HAP-1 (cell line): ENCODE measurements at regions not wholly inside any gene's neighbourhood (a gene's known extent, or its start where the extent isn't known, plus 50 kb on each side); places are given as distances from the start of the nearest gene placed in this dataset.
A peak's percentile ranks its signal among the peaks of the same experiment; 100 is the strongest.
"Not testable (repeated sequence)": the region's sequence is repeated elsewhere in the genome, so short reads cannot be mapped to it uniquely, and the experiment has no call there.

Experiments
- DNase-seq, 2 experiments: peaks; one replicate each; pipeline ENCODE4 v3.0.0-alpha.2; 2016 to 2020; ENCODE audit warnings: low spot score in 2 of 2
- H3K27me3 ChIP-seq: fragments of 250-450 bp; sonication (Bioruptor Pico); 2 replicates; pipeline ENCODE4 v1.5.1; 2020; ENCODE audit warnings: low read depth, mild to moderate bottlenecking, moderate library complexity
- H3K36me3 ChIP-seq: fragments of 250-450 bp; sonication (Bioruptor Pico); replicated peaks from 2 replicates; pipeline ENCODE4 v1.5.1; 2020; ENCODE audit warnings: mild to moderate bottlenecking
- H3K4me1 ChIP-seq: fragments of 250-450 bp; sonication (Bioruptor Pico); 2 replicates; pipeline ENCODE4 v1.5.1; 2020; ENCODE audit warnings: mild to moderate bottlenecking
- H3K4me3 ChIP-seq: fragments of 250-450 bp; sonication (Bioruptor Pico); 2 replicates; pipeline ENCODE4 v1.5.1; 2020; ENCODE audit warnings: mild to moderate bottlenecking, moderate library complexity
- H3K9me3 ChIP-seq: fragments of 250-450 bp; sonication (Bioruptor Pico); 2 replicates; pipeline ENCODE4 v1.5.1; 2020; ENCODE audit warnings: mild to moderate bottlenecking, moderate library complexity
- in situ Hi-C: fragments of 300-500 bp; cut with MboI; formaldehyde crosslinking; loops from 3 replicates; pipeline ENCODE4 v1.14.3; 2020; ENCODE audit warnings: low sequenced_read_pairs, inconsistent platforms, mixed read lengths

DNA sequence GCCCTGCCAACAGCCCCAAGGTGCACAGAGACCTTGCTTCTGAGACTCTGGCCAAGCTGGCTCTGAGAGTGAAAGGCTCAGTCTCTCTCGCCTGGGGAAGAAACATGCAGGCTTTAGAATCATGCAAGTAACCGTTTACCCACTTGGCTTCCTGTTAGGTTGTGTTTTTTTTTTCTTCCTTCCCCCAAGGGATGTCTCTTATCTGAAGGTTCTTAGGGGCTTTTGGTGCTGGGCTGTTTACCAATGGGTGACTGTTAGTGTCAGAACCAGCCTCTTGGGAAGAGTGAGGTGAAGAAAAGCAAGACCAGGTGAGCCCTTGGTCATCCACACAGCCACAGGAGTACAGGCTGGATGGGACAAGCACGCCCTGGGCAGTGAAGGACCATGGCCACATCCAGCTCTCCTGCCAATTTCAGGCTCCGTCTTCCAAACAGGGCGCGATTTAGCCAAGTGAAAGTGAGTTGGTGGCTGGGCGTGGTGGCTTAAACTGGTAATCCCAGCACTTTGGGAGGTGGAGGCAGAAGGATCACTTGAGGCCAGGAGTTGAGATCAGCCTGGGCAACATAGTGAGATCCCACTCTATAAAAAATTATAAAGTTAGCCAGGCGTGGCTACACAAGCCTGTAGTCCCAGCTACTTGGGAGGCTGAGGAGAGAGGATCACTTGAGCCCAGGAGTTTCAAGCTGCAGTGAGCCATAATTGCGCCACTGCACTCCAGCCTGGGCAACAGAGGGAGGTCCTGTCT lies 76.3 kb upstream of the CUX1 start:
- Histone ChIP-seq H3K9me3 (no peaks in the 10 kb centered on the region), H3K4me1 (peaks cover 3% of the 10 kb centered on the region; the same call in 1 of the 2 replicates), H3K36me3 (no peaks in the 10 kb centered on the region), H3K4me3 (no peak overlapping the region), H3K27me3 (no peaks in the 10 kb centered on the region)
- DNase-seq, result no peak
- in situ Hi-C loops, result loop anchor here (5.0 kb wide), 1 partner anchor 71 kb away; no protein-coding TSS in a partner anchor

DNA sequence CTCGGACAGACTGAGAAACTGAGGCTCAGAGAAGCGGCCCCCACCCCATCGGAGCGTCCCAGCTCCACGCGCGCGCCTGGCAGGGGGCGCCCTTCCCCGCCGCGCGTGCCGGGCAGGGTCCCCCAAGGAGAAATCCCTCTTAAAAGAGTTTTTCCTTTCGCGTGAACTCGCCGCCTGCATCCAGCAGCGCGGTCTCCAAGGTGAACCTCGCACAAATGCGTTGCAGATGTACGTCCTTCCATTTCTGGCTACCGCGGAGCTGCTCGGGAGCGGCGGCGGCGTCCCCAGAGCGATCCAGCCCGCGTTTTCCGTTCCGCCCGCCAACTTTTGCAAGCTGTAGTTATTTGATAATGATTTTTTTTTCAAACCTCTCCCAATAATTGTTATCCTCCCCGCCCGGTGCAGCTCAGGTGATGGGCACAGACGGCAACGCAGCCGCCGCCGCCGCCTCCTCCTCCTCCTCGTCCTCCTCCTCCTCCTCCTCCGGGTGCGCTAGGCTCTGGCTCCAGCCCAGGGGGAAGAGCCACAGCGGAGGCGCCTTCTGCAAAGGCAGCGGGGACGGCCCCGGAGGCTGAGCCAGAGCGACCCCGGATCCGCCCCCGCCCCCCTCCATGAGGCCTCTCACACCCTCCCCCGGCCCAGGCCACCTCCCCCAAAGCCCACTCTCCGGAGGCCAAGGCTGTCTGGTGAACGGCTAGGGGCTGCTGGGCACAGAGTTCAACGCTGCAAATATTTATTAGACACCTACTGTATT lies 74.0 kb upstream of the CUX1 start:
- peaks cover 3% of the 10 kb centered on the region; the same call in 1 of the 2 replicates for H3K4me1 ChIP-seq
- in situ Hi-C loops, result loop anchor here (5.0 kb wide), 1 partner anchor 69 kb away; no protein-coding TSS in a partner anchor
- H3K36me3 ChIP-seq, result no peaks in the 10 kb centered on the region
- no peaks in the 10 kb centered on the region for H3K9me3 ChIP-seq
- DNase-seq, result peak; percentile 58 to 83
- peak overlapping the region; percentile 46 for H3K4me3 ChIP-seq
- no peaks in the 10 kb centered on the region for H3K27me3 ChIP-seq

DNA sequence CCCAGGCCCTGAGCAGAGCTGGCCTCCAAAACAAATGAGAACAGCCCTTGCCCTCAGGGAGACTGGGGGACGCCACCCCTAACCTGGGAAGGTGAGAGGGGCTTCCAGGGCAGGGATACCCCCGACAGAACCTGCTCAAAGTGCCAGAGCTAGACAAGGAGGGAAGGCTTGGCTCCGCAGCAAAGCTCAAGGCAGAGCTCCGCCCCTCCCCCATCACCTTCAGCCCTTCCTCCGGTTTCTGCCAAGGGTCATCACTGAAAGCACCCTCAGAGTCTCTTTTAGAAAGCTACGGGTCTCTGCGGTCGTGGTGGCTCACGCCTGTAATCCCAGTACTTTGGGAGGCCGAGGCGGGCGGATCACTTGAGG lies 73.4 kb upstream of the CUX1 start:
- Histone ChIP-seq H3K4me3 (peak overlapping the region; percentile 46), H3K9me3 (no peaks in the 10 kb centered on the region), H3K27me3 (no peaks in the 10 kb centered on the region), H3K4me1 (peaks cover 3% of the 10 kb centered on the region; the same call in 1 of the 2 replicates), H3K36me3 (no peaks in the 10 kb centered on the region)
- peak in 1 of 2 experiments; percentile 65 for DNase-seq
- in situ Hi-C loops, result loop anchor here (5.0 kb wide), 1 partner anchor 68 kb away; no protein-coding TSS in a partner anchor

DNA sequence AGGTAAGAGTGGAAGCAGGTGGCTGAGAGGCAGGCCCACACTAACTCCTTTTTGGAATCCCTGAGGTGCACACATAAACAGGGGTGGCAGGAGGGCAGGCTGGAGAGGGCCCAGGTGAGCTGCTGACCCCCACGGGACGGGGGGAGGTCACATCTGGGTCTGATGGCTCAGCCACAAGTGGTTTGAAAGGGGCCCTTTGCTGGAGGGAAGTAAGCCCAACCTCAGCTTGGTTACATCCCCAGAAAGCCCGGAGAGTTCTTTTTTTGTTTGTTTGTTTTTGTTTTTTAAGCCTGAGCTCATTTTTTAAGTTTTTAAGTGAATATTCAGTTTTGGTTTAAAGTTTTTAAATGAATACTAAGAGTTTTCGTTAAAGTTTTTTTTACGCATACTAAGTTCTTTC lies 72.8 kb upstream of the CUX1 start:
- DNase-seq, result no peak
- in situ Hi-C loops, result loop anchor here (5.0 kb wide), 1 partner anchor 68 kb away; no protein-coding TSS in a partner anchor
- Histone ChIP-seq H3K4me1 (peaks cover 3% of the 10 kb centered on the region; the same call in 1 of the 2 replicates), H3K9me3 (no peaks in the 10 kb centered on the region), H3K36me3 (no peaks in the 10 kb centered on the region), H3K27me3 (no peaks in the 10 kb centered on the region), H3K4me3 (no peak overlapping the region)

DNA sequence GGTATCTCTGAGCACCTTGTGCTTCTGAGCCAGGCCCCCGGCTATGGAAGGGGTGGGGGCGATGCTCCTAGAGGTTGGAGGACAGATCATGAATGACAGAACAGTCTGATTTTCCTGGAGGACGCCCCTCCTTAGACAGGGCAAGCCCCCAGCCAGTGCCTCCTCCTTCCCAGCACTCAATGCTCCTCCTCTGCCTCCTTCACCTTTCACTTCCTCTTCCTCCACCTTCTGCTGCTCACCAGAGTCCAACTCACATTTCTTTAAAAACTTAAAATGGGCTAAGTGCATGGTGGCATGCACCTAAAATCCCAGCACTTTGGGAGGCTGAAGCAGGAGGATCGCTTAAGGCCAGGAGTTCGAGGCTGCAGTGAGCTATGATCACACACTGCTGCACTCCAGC lies 71.1 kb upstream of the CUX1 start:
- Histone ChIP-seq H3K9me3 (no peaks in the 10 kb centered on the region), H3K4me1 (peaks cover 3% of the 10 kb centered on the region; the same call in 1 of the 2 replicates), H3K27me3 (no peaks in the 10 kb centered on the region), H3K36me3 (no peaks in the 10 kb centered on the region), H3K4me3 (no peak overlapping the region)
- in situ Hi-C loops, result no loop called here
- DNase-seq, result no peak

DNA sequence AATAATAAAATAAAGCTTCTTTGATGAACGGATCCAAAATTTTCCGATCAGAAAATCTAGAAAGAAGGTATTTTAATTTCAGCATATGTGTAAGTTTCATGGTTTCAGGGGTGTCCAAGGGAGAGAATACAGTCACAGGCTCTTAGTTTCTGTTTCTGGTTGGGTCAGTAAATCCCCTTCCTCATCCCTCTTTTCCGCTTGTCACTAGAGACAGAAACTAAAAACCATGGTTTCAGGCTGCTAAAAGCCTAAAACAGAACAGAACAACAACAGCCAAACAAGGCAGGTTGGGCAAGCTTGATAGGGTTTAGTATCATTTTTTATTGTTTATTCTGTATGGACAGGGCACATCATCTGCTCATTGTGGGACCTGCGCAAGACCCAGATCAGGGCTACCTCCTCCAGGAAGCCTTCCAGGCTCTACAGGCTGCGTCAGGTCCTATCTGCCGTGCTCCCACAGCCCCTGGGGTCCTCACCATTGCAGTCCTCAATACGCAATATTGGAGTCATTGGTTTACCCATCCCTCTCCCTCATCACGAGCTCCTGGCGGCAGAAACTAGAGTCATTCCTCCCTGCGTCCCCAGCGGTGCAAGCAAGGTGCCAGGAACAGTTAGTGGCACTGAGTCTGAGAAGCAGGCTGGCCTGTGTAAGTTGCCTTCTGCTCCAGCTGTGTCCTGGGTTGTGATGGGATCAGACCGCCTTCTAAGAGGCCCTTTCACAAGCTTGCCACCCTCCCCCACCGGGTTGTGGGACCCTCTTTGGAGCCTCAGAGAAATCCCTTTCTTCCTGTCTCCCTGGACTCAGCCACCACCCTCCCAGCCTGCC lies 70.2 kb upstream of the CUX1 start:
- H3K4me1 ChIP-seq, result peaks cover 3% of the 10 kb centered on the region; the same call in 1 of the 2 replicates
- in situ Hi-C loops, result no loop called here
- DNase-seq, result no peak

DNA sequence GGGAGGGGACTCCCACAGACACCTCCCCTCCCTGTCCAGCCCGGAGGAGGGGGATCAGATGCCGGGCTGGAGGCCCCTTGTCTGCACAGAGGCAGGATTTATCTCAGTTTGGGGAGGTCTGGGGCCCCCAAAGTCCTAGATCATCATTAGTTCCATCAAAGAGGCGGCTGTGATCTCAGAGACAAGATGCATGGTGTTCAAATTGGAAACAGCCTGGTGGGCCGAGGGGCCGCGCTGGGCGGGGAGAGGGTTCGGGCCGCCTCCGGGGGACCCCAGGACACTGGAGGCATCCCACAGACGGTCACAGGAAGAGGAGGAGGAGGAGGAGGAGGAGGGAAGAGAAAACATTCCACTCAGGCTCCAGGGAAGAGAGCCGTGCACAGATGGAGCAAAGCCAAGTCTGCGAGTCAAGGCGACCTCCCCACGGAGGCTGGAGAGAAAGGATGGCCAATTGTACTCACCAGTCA lies 69.5 kb upstream of the CUX1 start:
- Histone ChIP-seq H3K4me1 (peaks cover 3% of the 10 kb centered on the region; the same call in 1 of the 2 replicates), H3K27me3 (no peaks in the 10 kb centered on the region), H3K4me3 (no peak overlapping the region), H3K36me3 (no peaks in the 10 kb centered on the region), H3K9me3 (no peaks in the 10 kb centered on the region)
- in situ Hi-C loops, result no loop called here
- DNase-seq, result no peak

More for the DNA sequence above, 70.2 kb upstream of the CUX1 start:
- Histone ChIP-seq H3K36me3 (no peaks in the 10 kb centered on the region), H3K27me3 (no peaks in the 10 kb centered on the region), H3K4me3 (no peak overlapping the region), H3K9me3 (no peaks in the 10 kb centered on the region)

DNA sequence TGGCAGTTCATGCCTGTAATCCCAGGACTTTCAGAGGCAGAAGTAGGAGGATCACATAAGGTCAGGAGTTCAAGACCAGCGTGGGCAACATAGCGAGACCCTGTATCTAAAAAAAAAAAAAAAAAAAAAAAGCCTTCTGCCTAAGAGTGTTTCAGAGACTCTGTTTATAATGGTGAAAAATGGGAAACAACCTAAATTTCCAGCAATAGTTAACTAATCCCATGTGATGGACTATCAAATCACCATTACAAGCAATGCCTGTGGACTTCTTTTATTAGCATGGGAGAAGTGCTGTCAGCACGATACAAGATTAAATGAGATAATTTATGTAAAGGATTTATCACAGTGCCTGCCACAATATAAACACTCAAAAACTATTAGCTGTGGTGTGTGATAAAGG lies 67.5 kb upstream of the CUX1 start:
- Histone ChIP-seq H3K36me3 (no peaks in the 10 kb centered on the region), H3K4me1 (peaks cover 5% of the 10 kb centered on the region), H3K4me3 (no peak overlapping the region), H3K9me3 (no peaks in the 10 kb centered on the region), H3K27me3 (no peaks in the 10 kb centered on the region)
- in situ Hi-C loops, result no loop called here
- DNase-seq, result no peak

DNA sequence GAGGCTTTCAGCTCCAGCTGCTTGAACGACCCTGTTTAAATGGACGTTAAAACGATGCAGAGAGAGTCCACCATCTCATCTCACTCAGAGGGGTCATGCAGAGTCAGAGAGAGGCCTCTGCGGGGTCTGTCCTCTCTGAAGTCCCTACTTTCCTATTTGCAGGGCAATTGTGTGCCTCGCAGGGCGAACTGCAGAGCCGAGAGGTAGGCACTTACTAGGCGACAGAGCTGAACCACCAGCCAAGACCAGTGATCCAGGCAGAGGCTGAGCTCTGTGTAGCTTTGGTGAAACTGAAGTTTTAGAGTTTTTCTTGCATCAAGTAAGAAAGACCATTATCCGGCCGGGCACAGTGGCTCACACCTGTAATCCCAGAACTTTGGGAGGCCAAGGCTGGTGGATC lies 64.1 kb upstream of the CUX1 start:
- Histone ChIP-seq H3K4me1 (peaks cover 7% of the 10 kb centered on the region), H3K36me3 (no peaks in the 10 kb centered on the region), H3K4me3 (no peak overlapping the region), H3K9me3 (no peaks in the 10 kb centered on the region), H3K27me3 (no peaks in the 10 kb centered on the region)
- in situ Hi-C loops, result no loop called here
- DNase-seq, result no peak

DNA sequence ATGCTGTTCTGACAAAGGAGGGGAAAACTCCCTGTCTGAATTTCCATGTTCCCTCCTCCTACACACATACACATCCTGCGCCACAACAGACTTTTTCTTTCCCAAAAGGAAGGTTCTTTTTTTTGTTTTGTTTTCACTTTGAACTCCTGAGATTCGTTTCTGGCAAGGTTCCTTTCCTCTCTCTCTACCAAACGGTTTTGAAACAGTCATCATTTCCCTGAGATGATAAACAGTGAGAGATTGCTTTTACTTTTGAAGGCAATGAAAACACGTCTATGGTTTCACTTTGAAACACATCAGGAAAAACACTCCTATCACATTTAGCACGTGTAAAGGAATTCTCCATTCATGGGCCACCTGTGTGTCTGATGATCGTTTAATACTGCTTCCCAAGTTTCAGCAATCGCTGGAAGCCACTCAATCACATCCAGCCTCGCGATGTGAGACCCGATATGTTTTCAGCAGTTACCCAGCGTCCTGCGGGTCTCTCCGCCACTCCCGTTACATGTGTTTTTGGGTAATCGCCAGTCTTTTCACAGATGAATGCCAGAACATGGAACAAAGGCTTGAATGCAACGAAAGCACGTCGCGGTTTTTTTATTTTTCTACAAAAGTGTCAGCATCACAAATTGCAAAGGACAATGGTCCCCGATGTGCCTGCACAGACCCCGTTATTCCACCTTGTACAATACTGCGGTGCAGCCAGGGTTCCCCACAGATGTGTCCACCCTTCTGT lies 62.8 kb upstream of the CUX1 start:
- in situ Hi-C loops, result no loop called here
- Histone ChIP-seq H3K4me1 (peaks cover 7% of the 10 kb centered on the region), H3K36me3 (no peaks in the 10 kb centered on the region), H3K4me3 (peak overlapping the region; percentile 12; the same call in 1 of the 2 replicates), H3K27me3 (no peaks in the 10 kb centered on the region), H3K9me3 (no peaks in the 10 kb centered on the region)
- DNase-seq, result peak; percentile 65 to 67

DNA sequence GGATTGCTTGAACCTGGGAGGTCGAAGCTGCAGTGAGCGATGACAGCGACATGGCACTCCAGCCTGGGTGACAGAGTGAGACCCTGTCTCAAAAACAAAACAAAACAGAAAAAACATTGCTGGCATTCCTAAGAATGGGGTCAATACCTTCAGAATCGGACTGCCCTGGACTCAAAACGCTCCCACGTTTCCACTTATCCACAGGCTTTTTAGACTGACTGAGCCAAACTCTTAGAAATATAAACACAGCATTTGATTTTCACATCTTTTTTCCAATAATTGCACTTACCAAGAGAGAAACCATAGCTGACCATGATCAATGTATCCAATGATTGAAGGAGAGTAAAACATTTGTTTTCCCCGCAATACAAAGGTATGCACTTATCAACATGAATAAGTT lies 59.5 kb upstream of the CUX1 start:
- in situ Hi-C loops, result no loop called here

DNA sequence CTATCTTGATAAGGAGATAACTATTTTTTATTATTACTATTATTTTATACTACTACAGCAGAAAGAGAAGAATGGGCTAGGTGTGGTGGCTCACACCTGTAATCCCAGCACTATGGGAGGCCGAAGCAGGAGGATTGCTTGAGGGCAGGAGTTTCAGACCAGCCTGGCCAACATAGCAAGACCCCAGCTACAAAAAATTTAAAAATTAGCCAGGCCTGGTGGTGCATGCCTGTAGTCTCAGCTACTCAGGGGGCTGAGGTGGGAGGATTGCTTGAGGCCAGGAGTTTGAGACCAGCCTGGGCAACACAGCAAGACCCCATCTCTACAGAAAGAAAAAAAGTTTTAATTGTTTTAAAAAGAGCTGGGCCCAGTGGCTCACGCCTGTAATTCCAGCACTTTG lies 58.9 kb upstream of the CUX1 start:
- H3K36me3 ChIP-seq, DNase-seq, H3K9me3 ChIP-seq, H3K4me1 ChIP-seq, in situ Hi-C loops, H3K27me3 ChIP-seq, H3K4me3 ChIP-seq: not testable (repeated sequence)

More for the DNA sequence above, 59.5 kb upstream of the CUX1 start:
- no peak for DNase-seq
- Histone ChIP-seq H3K4me3 (no peak overlapping the region), H3K9me3 (no peaks in the 10 kb centered on the region), H3K4me1 (peaks cover 7% of the 10 kb centered on the region), H3K36me3 (no peaks in the 10 kb centered on the region), H3K27me3 (no peaks in the 10 kb centered on the region)

DNA sequence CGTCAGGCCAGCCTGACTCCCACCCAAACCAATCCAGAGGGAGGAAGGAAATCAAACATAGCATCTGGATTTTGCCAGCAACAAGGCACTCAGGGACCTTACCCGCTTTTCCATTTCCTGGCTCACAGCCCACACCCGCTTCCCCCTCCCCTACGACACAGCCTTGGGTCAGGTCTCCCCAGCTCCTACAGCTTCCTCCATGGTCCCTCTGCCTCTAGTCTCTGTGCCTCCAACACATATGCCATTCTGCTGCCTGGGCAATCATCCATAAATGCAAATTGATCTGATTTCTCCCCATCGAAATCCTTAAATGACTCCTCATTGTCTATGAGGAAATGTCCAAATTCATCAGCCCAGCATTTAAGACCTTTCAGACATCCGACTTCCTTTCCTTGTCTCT lies 53.2 kb upstream of the CUX1 start:
- Histone ChIP-seq H3K9me3 (no peaks in the 10 kb centered on the region), H3K27me3 (no peaks in the 10 kb centered on the region), H3K36me3 (no peaks in the 10 kb centered on the region), H3K4me3 (no peak overlapping the region), H3K4me1 (no peaks in the 10 kb centered on the region)
- DNase-seq, result no peak
- in situ Hi-C loops, result no loop called here
